HEK293 (cell line): ENCODE measurements at regions not wholly inside any gene's neighbourhood (a gene's known extent, or its start where the extent isn't known, plus 50 kb on each side); places are given as distances from the start of the nearest gene placed in this dataset.

Source experiments
- CTCF ChIA-PET: fragments of 350-600 bp; formaldehyde crosslinking; extraction: SDS; loops from one replicate; lab custom pipeline; 2021; ENCODE audit warnings: antibody characterized with exemption; lab: Yijun Ruan, JAX
- POLR2A ChIA-PET: fragments of 300-600 bp; formaldehyde crosslinking; extraction: SDS; loops from one replicate; lab custom pipeline; 2020; ENCODE audit warnings: antibody characterized with exemption, inconsistent platforms; lab: Yijun Ruan, JAX
- H3K27ac ChIP-seq: fragments of 200-500 bp; sonication (Bioruptor generic); 2 replicates; pipeline ENCODE4 v1.5.1; 2014; ENCODE audit warnings: low read depth, low read length, control low read depth, inconsistent platforms; ENCODE audit errors: extremely low read depth
- H3K36me3 ChIP-seq, 2 experiments: fragments of 200-500 bp in 1 of 2; sonication (Bioruptor generic) in 1 of 2; 1 replicate in 1 of 2; 2 replicates in 1 of 2; pipeline ENCODE4 v1.5.1; 2014 to 2017; ENCODE audit warnings: inconsistent platforms in 2 of 2, low read length in 2 of 2; ENCODE audit not compliant: control insufficient read depth in 2 of 2, insufficient read depth in 1 of 2
- H3K4me1 ChIP-seq: fragments of 200-500 bp; sonication (Bioruptor generic); 2 replicates; pipeline ENCODE4 v1.5.1; 2014; ENCODE audit warnings: mild to moderate bottlenecking, low read length, inconsistent platforms; ENCODE audit not compliant: control insufficient read depth, insufficient read depth
- H3K4me3 ChIP-seq: 2 replicates; pipeline ENCODE4 v1.5.1; 2011; ENCODE audit warnings: low read depth, mild to moderate bottlenecking, control low read depth, low read length, moderate library complexity
- H3K9me3 ChIP-seq: fragments of 200-500 bp; sonication (Bioruptor generic); 2 replicates; pipeline ENCODE4 v1.5.1; 2014; ENCODE audit warnings: low read depth, low read length, inconsistent platforms; ENCODE audit not compliant: control insufficient read depth, insufficient read depth
- GFI1B ChIP-seq: fragments of 450-650 bp; formaldehyde crosslinking; IDR thresholded peaks from 2 replicates; pipeline ENCODE4 v1.5.1; 2016; ENCODE audit warnings: missing biosample characterization, missing genetic modification characterization
- KLF8 ChIP-seq: fragments of 450-650 bp; formaldehyde crosslinking; IDR thresholded peaks from 2 replicates; pipeline ENCODE4 v1.5.1; 2016; ENCODE audit warnings: missing biosample characterization, missing genetic modification characterization
- KLF9 ChIP-seq: fragments of 450-650 bp; formaldehyde crosslinking; IDR thresholded peaks from 2 replicates; pipeline ENCODE4 v1.5.1; 2016; ENCODE audit warnings: missing biosample characterization, missing genetic modification characterization, low read depth
- OVOL3 ChIP-seq: fragments of 450-650 bp; formaldehyde crosslinking; IDR thresholded peaks from 2 replicates; pipeline ENCODE4 v1.5.1; 2016; ENCODE audit warnings: missing biosample characterization, missing genetic modification characterization
- ZNF112 ChIP-seq: fragments of 450-650 bp; formaldehyde crosslinking; IDR thresholded peaks from 2 replicates; pipeline ENCODE4 v1.5.0; 2017; ENCODE audit warnings: missing biosample characterization, missing genetic modification characterization
- ZNF169 ChIP-seq: fragments of 450-650 bp; formaldehyde crosslinking; IDR thresholded peaks from 2 replicates; pipeline ENCODE4 v1.5.1; 2016; ENCODE audit warnings: missing biosample characterization, missing genetic modification characterization
- ZNF174 ChIP-seq: fragments of 450-650 bp; formaldehyde crosslinking; IDR thresholded peaks from 2 replicates; pipeline ENCODE4 v1.5.0; 2017; ENCODE audit warnings: missing biosample characterization, mild to moderate bottlenecking, missing genetic modification characterization
- ZNF211 ChIP-seq: fragments of 450-650 bp; formaldehyde crosslinking; IDR thresholded peaks from 2 replicates; pipeline ENCODE4 v1.5.1; 2016; ENCODE audit warnings: low read depth, missing biosample characterization, missing genetic modification characterization
- ZNF37A ChIP-seq: fragments of 450-650 bp; IDR thresholded peaks from 2 replicates; pipeline ENCODE4 v1.5.1; 2018; ENCODE audit warnings: missing biosample characterization, missing genetic modification characterization
- ZNF394 ChIP-seq: fragments of 450-650 bp; formaldehyde crosslinking; IDR thresholded peaks from 2 replicates; pipeline ENCODE4 v1.5.1; 2016; ENCODE audit warnings: missing biosample characterization, missing genetic modification characterization, mild to moderate bottlenecking, moderate library complexity, borderline replicate concordance
- ZNF660 ChIP-seq: fragments of 450-650 bp; IDR thresholded peaks from 2 replicates; pipeline ENCODE4 v1.5.1; 2018; ENCODE audit warnings: missing biosample characterization, mild to moderate bottlenecking, missing genetic modification characterization
- ZNF677 ChIP-seq: fragments of 450-650 bp; IDR thresholded peaks from 2 replicates; pipeline ENCODE4 v1.5.0; 2018; ENCODE audit warnings: missing biosample characterization, mild to moderate bottlenecking, missing genetic modification characterization, moderate library complexity
- ZNF843 ChIP-seq: fragments of 450-650 bp; formaldehyde crosslinking; IDR thresholded peaks from 2 replicates; pipeline ENCODE4 v1.5.1; 2016; ENCODE audit warnings: missing biosample characterization, missing genetic modification characterization
- TF ChIP-seq, protein P1 (sequence below): fragments of 450-650 bp; IDR thresholded peaks from 2 replicates; pipeline ENCODE4 v1.5.1; 2018; ENCODE audit warnings: missing biosample characterization, missing genetic modification characterization
- TF ChIP-seq, protein P2 (sequence below): fragments of 450-650 bp; formaldehyde crosslinking; conservative IDR thresholded peaks from 2 replicates; pipeline ENCODE4 v1.5.1; 2016; ENCODE audit warnings: low read depth, missing biosample characterization, missing genetic modification characterization
- TF ChIP-seq, protein P3 (sequence below): fragments of 450-650 bp; formaldehyde crosslinking; IDR thresholded peaks from 2 replicates; pipeline ENCODE4 v1.5.1; 2016; ENCODE audit warnings: missing biosample characterization, missing genetic modification characterization, borderline replicate concordance

DNA sequence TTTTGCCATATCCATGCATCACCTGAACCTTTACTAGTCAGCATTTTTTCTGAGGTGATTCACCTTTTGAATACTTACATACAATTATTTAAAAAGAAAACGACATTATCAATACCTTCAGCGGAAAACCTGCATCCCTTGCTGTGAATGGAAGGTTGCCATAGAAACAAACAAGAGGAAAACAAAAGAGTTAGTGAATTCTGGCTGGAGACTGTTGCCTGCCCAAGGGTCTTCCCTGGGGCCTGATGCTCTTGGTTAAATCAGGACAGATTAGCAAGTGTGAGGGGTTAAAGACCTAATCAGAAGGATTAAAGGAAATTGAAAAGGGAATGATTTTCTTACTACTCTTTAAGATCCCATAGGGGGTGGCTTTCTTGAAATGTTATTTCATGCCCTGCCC, 96.0 kb upstream of the WSCD2 start:
- H3K9me3 ChIP-seq = no peaks in the 10 kb centered on the region
- POLR2A ChIA-PET = no interaction called here
- TF ChIP-seq OVOL3 (tag by site-specific recombination) (no peak), KLF9 (tag by site-specific recombination) (no peak), ZNF394 (tag by site-specific recombination) (no peak), ZNF37A (no peak), ZNF112 (tag by site-specific recombination) (no peak), ZNF843 (tag by site-specific recombination) (no peak), ZNF660 (tag by site-specific recombination) (no peak), ZNF174 (tag by site-specific recombination) (no peak), ZNF211 (tag by site-specific recombination) (no peak), ZNF169 (tag by site-specific recombination) (no peak), ZNF677 (no peak), KLF8 (tag by site-specific recombination) (no peak), GFI1B (tag by site-specific recombination) (no peak)
- TF ChIP-seq, protein P1, sequence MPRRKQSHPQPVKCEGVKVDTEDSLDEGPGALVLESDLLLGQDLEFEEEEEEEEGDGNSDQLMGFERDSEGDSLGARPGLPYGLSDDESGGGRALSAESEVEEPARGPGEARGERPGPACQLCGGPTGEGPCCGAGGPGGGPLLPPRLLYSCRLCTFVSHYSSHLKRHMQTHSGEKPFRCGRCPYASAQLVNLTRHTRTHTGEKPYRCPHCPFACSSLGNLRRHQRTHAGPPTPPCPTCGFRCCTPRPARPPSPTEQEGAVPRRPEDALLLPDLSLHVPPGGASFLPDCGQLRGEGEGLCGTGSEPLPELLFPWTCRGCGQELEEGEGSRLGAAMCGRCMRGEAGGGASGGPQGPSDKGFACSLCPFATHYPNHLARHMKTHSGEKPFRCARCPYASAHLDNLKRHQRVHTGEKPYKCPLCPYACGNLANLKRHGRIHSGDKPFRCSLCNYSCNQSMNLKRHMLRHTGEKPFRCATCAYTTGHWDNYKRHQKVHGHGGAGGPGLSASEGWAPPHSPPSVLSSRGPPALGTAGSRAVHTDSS (tag by site-specific recombination) = no peak
- TF ChIP-seq, protein P2, sequence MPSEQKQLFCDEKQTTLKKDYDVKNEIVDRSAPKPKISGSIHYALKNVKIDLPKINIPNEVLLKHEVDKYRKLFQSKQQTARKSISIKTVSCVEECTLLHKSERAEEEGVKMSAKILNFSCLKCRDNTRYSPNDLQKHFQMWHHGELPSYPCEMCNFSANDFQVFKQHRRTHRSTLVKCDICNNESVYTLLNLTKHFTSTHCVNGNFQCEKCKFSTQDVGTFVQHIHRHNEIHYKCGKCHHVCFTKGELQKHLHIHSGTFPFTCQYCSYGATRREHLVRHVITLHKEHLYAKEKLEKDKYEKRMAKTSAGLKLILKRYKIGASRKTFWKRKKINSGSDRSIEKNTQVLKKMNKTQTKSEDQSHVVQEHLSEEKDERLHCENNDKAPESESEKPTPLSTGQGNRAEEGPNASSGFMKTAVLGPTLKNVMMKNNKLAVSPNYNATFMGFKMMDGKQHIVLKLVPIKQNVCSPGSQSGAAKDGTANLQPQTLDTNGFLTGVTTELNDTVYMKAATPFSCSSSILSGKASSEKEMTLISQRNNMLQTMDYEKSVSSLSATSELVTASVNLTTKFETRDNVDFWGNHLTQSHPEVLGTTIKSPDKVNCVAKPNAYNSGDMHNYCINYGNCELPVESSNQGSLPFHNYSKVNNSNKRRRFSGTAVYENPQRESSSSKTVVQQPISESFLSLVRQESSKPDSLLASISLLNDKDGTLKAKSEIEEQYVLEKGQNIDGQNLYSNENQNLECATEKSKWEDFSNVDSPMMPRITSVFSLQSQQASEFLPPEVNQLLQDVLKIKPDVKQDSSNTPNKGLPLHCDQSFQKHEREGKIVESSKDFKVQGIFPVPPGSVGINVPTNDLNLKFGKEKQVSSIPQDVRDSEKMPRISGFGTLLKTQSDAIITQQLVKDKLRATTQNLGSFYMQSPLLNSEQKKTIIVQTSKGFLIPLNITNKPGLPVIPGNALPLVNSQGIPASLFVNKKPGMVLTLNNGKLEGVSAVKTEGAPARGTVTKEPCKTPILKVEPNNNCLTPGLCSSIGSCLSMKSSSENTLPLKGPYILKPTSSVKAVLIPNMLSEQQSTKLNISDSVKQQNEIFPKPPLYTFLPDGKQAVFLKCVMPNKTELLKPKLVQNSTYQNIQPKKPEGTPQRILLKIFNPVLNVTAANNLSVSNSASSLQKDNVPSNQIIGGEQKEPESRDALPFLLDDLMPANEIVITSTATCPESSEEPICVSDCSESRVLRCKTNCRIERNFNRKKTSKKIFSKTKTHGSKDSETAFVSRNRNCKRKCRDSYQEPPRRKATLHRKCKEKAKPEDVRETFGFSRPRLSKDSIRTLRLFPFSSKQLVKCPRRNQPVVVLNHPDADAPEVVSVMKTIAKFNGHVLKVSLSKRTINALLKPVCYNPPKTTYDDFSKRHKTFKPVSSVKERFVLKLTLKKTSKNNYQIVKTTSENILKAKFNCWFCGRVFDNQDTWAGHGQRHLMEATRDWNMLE (tag by site-specific recombination) = no peak
- TF ChIP-seq, protein P3, sequence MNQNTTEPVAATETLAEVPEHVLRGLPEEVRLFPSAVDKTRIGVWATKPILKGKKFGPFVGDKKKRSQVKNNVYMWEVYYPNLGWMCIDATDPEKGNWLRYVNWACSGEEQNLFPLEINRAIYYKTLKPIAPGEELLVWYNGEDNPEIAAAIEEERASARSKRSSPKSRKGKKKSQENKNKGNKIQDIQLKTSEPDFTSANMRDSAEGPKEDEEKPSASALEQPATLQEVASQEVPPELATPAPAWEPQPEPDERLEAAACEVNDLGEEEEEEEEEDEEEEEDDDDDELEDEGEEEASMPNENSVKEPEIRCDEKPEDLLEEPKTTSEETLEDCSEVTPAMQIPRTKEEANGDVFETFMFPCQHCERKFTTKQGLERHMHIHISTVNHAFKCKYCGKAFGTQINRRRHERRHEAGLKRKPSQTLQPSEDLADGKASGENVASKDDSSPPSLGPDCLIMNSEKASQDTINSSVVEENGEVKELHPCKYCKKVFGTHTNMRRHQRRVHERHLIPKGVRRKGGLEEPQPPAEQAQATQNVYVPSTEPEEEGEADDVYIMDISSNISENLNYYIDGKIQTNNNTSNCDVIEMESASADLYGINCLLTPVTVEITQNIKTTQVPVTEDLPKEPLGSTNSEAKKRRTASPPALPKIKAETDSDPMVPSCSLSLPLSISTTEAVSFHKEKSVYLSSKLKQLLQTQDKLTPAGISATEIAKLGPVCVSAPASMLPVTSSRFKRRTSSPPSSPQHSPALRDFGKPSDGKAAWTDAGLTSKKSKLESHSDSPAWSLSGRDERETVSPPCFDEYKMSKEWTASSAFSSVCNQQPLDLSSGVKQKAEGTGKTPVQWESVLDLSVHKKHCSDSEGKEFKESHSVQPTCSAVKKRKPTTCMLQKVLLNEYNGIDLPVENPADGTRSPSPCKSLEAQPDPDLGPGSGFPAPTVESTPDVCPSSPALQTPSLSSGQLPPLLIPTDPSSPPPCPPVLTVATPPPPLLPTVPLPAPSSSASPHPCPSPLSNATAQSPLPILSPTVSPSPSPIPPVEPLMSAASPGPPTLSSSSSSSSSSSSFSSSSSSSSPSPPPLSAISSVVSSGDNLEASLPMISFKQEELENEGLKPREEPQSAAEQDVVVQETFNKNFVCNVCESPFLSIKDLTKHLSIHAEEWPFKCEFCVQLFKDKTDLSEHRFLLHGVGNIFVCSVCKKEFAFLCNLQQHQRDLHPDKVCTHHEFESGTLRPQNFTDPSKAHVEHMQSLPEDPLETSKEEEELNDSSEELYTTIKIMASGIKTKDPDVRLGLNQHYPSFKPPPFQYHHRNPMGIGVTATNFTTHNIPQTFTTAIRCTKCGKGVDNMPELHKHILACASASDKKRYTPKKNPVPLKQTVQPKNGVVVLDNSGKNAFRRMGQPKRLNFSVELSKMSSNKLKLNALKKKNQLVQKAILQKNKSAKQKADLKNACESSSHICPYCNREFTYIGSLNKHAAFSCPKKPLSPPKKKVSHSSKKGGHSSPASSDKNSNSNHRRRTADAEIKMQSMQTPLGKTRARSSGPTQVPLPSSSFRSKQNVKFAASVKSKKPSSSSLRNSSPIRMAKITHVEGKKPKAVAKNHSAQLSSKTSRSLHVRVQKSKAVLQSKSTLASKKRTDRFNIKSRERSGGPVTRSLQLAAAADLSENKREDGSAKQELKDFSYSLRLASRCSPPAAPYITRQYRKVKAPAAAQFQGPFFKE (tag by site-specific recombination) = no peak

More for the DNA sequence above, 96.0 kb upstream of the WSCD2 start:
- no peaks in the 10 kb centered on the region for H3K36me3 ChIP-seq
- CTCF ChIA-PET = no interaction called here
- H3K27ac ChIP-seq = no peak overlapping the region
- no peaks in the 10 kb centered on the region for H3K4me1 ChIP-seq
- no peak overlapping the region for H3K4me3 ChIP-seq
